ENCODE measurements at regions not wholly inside any gene's neighbourhood (a gene's known extent, or its start where the extent isn't known, plus 50 kb on each side); places are given as distances from the start of the nearest gene placed in this dataset.

GRCh38 chr2:7400628-7401027 is 483.4 kb downstream of the RNF144A start:
- Mint-ChIP-seq H3K4me3 (no peak overlapping the region), H3K4me1 (no peaks in the 10 kb centered on the region), H3K27ac (no peak overlapping the region), H3K9me3 (no peaks in the 10 kb centered on the region), H3K27me3 (peaks cover 7 to 9% (median 9%) of the 10 kb centered on the region in 3 donors), H3K36me3 (no peaks in the 10 kb centered on the region)
- no peak for ATAC-seq (ENCODE audit: low read depth in 2 of 2)
- no peak for DNase-seq

GRCh38 chr2:7403092-7403775 is 486.0 kb downstream of the RNF144A start:
- DNase-seq (no peak), ATAC-seq (ENCODE audit: low read depth in 2 of 2) (no peak)
- H3K27me3 Mint-ChIP-seq, result peaks cover 7 to 9% (median 9%) of the 10 kb centered on the region in 3 donors
- H3K9me3 Mint-ChIP-seq, result no peaks in the 10 kb centered on the region
- H3K27ac Mint-ChIP-seq, result no peak overlapping the region
- H3K4me1 Mint-ChIP-seq, result no peaks in the 10 kb centered on the region
- H3K36me3 Mint-ChIP-seq, result no peaks in the 10 kb centered on the region
- no peak overlapping the region for H3K4me3 Mint-ChIP-seq

- H3K27me3 Mint-ChIP-seq, result peaks cover 7 to 9% (median 9%) of the 10 kb centered on the region in 3 donors
- no peaks in the 10 kb centered on the region for H3K4me1 Mint-ChIP-seq
- ATAC-seq (ENCODE audit: low read depth in 2 of 2), result no peak
- no peak overlapping the region for H3K4me3 Mint-ChIP-seq
- H3K27ac Mint-ChIP-seq, result no peak overlapping the region
- H3K9me3 Mint-ChIP-seq, result no peaks in the 10 kb centered on the region
- H3K36me3 Mint-ChIP-seq, result no peaks in the 10 kb centered on the region
- DNase-seq, result no peak
These were observed 488.9 kb downstream of the RNF144A start for GRCh38 chr2:7405861-7406715.

GRCh38 chr2:7407001-7407400 is 489.8 kb downstream of the RNF144A start:
- Mint-ChIP-seq H3K27ac (no peak overlapping the region), H3K4me1 (no peaks in the 10 kb centered on the region), H3K27me3 (peaks cover 7 to 9% (median 9%) of the 10 kb centered on the region in 3 donors), H3K36me3 (no peaks in the 10 kb centered on the region), H3K9me3 (no peaks in the 10 kb centered on the region), H3K4me3 (no peak overlapping the region)
- ATAC-seq (ENCODE audit: low read depth in 2 of 2) (no peak), DNase-seq (no peak)

- no peak for DNase-seq
- no peaks in the 10 kb centered on the region for H3K27me3 Mint-ChIP-seq
- H3K4me1 Mint-ChIP-seq, result no peaks in the 10 kb centered on the region
- no peak for ATAC-seq (ENCODE audit: low read depth in 2 of 2)
- H3K36me3 Mint-ChIP-seq, result no peaks in the 10 kb centered on the region
- H3K9me3 Mint-ChIP-seq, result no peaks in the 10 kb centered on the region
- no peak overlapping the region for H3K27ac Mint-ChIP-seq
- H3K4me3 Mint-ChIP-seq, result no peak overlapping the region
These were observed 490.9 kb downstream of the RNF144A start for GRCh38 chr2:7407906-7408680.

- H3K4me3 Mint-ChIP-seq, result no peak overlapping the region
- no peaks in the 10 kb centered on the region for H3K9me3 Mint-ChIP-seq
- H3K27me3 Mint-ChIP-seq, result no peaks in the 10 kb centered on the region
- no peaks in the 10 kb centered on the region for H3K4me1 Mint-ChIP-seq
- DNase-seq, result no peak
- no peaks in the 10 kb centered on the region for H3K36me3 Mint-ChIP-seq
- no peak for ATAC-seq (ENCODE audit: low read depth in 2 of 2)
- no peak overlapping the region for H3K27ac Mint-ChIP-seq
These were observed 494.5 kb downstream of the RNF144A start for GRCh38 chr2:7411691-7412090.

- Mint-ChIP-seq H3K27ac (no peak overlapping the region), H3K9me3 (peaks cover 0 to 6% (median 2%) of the 10 kb centered on the region in 7 donors)
These were observed 500.9 kb downstream of the RNF144A start for GRCh38 chr2:7417845-7418742.

GRCh38 chr2:7419186-7419585 is 502.0 kb downstream of the RNF144A start:
- Mint-ChIP-seq H3K27ac (no peak overlapping the region), H3K27me3 (peaks cover 7 to 36% (median 21%) of the 10 kb centered on the region in 3 donors), H3K4me3 (no peak overlapping the region), H3K4me1 (no peaks in the 10 kb centered on the region), H3K36me3 (no peaks in the 10 kb centered on the region), H3K9me3 (peaks cover 0 to 6% (median 2%) of the 10 kb centered on the region in 7 donors)
- no peak for DNase-seq
- ATAC-seq (ENCODE audit: low read depth in 2 of 2), result no peak

More at GRCh38 chr2:7417845-7418742, 500.9 kb downstream of the RNF144A start:
- ATAC-seq (ENCODE audit: low read depth in 2 of 2), result no peak
- Mint-ChIP-seq H3K4me3 (no peak overlapping the region), H3K36me3 (no peaks in the 10 kb centered on the region), H3K4me1 (no peaks in the 10 kb centered on the region), H3K27me3 (peaks cover 7 to 31% (median 16%) of the 10 kb centered on the region in 3 donors)
- no peak for DNase-seq

GRCh38 chr2:7419814-7420311 is 502.7 kb downstream of the RNF144A start:
- no peaks in the 10 kb centered on the region for H3K4me1 Mint-ChIP-seq
- H3K27ac Mint-ChIP-seq, result no peak overlapping the region
- no peak for DNase-seq
- no peak for ATAC-seq (ENCODE audit: low read depth in 2 of 2)
- peaks cover 7 to 42% (median 21%) of the 10 kb centered on the region in 3 donors for H3K27me3 Mint-ChIP-seq
- no peak overlapping the region for H3K4me3 Mint-ChIP-seq
- H3K36me3 Mint-ChIP-seq, result no peaks in the 10 kb centered on the region
- peaks cover 0 to 6% (median 2%) of the 10 kb centered on the region in 7 donors for H3K9me3 Mint-ChIP-seq

- H3K9me3 Mint-ChIP-seq, result peaks cover 0 to 6% (median 2%) of the 10 kb centered on the region in 7 donors
- H3K4me1 Mint-ChIP-seq, result no peaks in the 10 kb centered on the region
- DNase-seq (no peak), ATAC-seq (ENCODE audit: low read depth in 2 of 2) (no peak)
- no peak overlapping the region for H3K27ac Mint-ChIP-seq
- H3K27me3 Mint-ChIP-seq, result peaks cover 7 to 49% (median 26%) of the 10 kb centered on the region in 3 donors
- H3K4me3 Mint-ChIP-seq, result no peak overlapping the region
- H3K36me3 Mint-ChIP-seq, result no peaks in the 10 kb centered on the region
These were observed 503.3 kb downstream of the RNF144A start for GRCh38 chr2:7420530-7420929.

- H3K27me3 Mint-ChIP-seq, result peaks cover 30 to 72% (median 53%) of the 10 kb centered on the region in 3 donors
- DNase-seq (no peak), ATAC-seq (ENCODE audit: low read depth in 2 of 2) (no peak)
- H3K4me3 Mint-ChIP-seq, result no peak overlapping the region
- peaks cover 0 to under 1% (median 0%) of the 10 kb centered on the region in 3 donors for H3K4me1 Mint-ChIP-seq
- no peaks in the 10 kb centered on the region for H3K36me3 Mint-ChIP-seq
- H3K27ac Mint-ChIP-seq, result no peak overlapping the region
- H3K9me3 Mint-ChIP-seq, result no peaks in the 10 kb centered on the region
These were observed 507.3 kb downstream of the RNF144A start for GRCh38 chr2:7424481-7424880.

GRCh38 chr2:7427293-7428060 is 510.3 kb downstream of the RNF144A start:
- DNase-seq, result peak; percentile 58
- no peak overlapping the region for H3K4me3 Mint-ChIP-seq
- ATAC-seq (ENCODE audit: low read depth in 2 of 2), result peak in 1 of 2 donors; percentile 52
- no peaks in the 10 kb centered on the region for H3K9me3 Mint-ChIP-seq
- no peak overlapping the region for H3K27ac Mint-ChIP-seq
- peaks cover 37 to 78% (median 62%) of the 10 kb centered on the region in 3 donors for H3K27me3 Mint-ChIP-seq
- H3K36me3 Mint-ChIP-seq, result no peaks in the 10 kb centered on the region
- peaks cover 6 to 13% (median 12%) of the 10 kb centered on the region in 3 donors for H3K4me1 Mint-ChIP-seq
